GM23248 (cell line): ENCODE measurements at regions not wholly inside any gene's neighbourhood (a gene's known extent, or its start where the extent isn't known, plus 50 kb on each side); places are given as distances from the start of the nearest gene placed in this dataset.
"Not testable (repeated sequence)": the region's sequence is repeated elsewhere in the genome, so short reads cannot be mapped to it uniquely, and the experiment has no call there.

Source experiments
- EZH2 ChIP-seq: fragments of 200-600 bp; sonication (generic); IDR thresholded peaks from 2 replicates; pipeline ENCODE4 v1.6.1; 2018; ENCODE audit warnings: antibody characterized with exemption, mild to moderate bottlenecking; ENCODE audit not compliant: insufficient read depth, poor library complexity, severe bottlenecking
- EZH2phosphoT487 ChIP-seq: fragments of 200-600 bp; sonication (generic); IDR thresholded peaks from 2 replicates; pipeline ENCODE4 v1.6.1; 2018; ENCODE audit warnings: antibody characterized with exemption, moderate library complexity, mild to moderate bottlenecking, low read depth; ENCODE audit not compliant: insufficient read depth

DNA sequence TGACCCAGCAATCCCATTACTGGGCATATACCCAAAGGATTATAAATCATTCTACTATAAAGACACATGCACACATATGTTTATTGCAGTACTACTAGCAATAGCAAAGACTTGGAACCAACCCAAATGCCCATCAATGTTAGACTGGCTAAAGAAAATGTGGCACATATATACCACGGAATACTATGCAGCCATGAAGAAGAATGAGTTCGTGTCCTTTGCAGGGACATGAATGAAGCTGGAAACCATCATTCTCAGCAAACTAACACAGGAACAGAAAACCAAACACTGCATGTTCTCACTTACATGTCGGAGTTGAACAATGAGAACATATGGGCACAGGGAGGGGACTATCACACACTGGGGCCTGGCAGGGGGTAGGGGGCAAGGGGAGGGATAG is 183.0 kb downstream of the HACE1 start:
- TF ChIP-seq EZH2, EZH2phosphoT487: not testable (repeated sequence)
